ENCODE measurements at regions not wholly inside any gene's neighbourhood (a gene's known extent, or its start where the extent isn't known, plus 50 kb on each side); places are given as distances from the start of the nearest gene placed in this dataset.

DNA sequence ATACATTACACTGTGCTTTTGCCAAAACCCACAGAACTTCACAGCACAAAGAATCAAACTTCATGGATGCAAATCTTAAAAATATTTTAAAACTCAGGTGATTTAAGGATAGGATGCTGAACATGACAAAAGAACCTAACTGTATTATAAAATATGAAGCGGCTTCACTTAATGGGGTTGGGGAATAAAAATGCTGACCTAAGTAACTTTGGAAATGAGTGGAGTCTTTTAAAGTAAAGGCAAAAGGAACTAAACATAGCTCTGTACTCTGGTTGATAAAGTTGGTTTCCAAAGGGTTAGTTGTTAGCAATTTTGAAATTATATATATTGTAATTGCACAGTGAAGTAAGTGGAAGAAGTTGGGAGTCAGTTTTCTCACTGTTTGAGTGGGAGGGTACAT, 111.5 kb upstream of the SYT1 start:
- no peak for DNase-seq (ENCODE audit: low read depth in 4 of 4, low spot score in 3 of 4)

DNA sequence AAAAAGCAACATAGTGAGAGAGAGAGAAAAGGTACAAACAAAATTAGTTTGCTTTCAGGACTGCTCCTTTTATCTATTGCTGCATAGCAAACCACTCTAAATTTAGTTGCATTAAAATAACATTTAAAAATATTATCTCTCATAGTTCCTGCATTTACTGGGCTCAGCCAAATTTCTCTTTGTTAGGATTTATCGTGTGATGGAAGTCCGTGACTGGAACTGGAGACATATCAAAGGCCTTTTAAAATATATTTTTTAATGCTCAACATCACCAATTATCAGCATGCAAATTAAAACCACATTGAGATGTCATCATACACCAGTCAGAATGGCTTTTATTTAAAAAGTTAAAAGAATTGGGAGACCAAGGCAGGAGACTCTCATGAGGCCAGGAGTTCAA, 107.6 kb upstream of the SYT1 start:
- DNase-seq (ENCODE audit: low read depth in 4 of 4, low spot score in 3 of 4) = no peak

DNA sequence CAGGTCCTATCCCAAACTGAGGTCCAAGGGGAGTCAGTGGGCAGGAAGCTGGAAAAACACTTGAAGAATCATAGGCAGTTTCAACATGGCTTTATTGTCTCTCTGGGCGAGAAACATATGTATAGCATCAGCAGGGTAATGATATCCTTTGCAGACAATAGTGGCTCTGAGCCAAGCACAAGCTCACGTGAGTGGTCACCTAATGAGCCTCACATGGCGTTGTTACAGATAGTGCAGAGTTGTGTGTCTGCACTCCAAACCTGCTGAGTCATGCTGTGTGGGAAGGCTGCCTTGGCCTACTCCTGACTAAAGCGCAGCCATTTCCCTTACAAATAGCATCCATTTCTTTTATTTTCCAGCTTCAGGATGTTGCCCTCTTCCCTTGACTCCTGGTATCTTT, 105.2 kb upstream of the SYT1 start:
- no peak for DNase-seq (ENCODE audit: low read depth in 4 of 4, low spot score in 3 of 4)

DNA sequence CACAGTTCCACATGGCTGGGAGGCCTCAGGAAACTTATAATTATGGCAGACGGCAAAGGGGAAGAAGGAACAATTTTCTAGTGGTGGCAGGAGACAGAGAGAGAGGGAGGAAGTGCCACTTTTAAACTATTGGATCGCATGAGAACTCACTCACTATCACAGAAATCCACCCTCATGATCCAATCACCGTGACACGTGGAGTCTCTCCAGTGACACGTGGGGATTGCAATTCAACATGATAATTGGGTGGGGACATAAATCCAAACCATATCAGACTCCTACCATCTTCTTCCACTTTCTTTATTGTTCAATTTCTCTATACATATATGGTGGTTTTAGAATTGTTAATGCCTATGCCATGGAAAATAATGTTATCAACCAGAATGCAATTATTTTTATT, 103.7 kb upstream of the SYT1 start:
- no peak for DNase-seq (ENCODE audit: low read depth in 4 of 4, low spot score in 3 of 4)

DNA sequence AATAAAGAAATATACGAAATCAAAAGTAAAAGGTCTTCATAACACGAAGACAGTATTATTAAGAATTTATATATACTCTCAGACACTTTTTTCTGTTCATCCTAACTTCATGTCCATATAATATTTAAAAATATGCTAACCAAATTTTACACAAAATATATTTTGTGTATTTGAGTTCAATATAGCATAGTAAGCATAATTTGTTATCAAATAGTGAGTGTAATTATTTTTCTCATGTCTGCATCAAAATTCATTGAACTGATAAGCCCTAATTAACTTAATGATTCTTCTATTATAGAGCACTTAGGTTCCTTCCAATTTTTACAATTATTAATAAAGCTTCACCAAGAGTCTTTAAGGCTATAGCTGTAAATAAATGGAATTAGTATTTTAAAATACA, 99.7 kb upstream of the SYT1 start:
- no peak for DNase-seq (ENCODE audit: low read depth in 4 of 4, low spot score in 3 of 4)

DNA sequence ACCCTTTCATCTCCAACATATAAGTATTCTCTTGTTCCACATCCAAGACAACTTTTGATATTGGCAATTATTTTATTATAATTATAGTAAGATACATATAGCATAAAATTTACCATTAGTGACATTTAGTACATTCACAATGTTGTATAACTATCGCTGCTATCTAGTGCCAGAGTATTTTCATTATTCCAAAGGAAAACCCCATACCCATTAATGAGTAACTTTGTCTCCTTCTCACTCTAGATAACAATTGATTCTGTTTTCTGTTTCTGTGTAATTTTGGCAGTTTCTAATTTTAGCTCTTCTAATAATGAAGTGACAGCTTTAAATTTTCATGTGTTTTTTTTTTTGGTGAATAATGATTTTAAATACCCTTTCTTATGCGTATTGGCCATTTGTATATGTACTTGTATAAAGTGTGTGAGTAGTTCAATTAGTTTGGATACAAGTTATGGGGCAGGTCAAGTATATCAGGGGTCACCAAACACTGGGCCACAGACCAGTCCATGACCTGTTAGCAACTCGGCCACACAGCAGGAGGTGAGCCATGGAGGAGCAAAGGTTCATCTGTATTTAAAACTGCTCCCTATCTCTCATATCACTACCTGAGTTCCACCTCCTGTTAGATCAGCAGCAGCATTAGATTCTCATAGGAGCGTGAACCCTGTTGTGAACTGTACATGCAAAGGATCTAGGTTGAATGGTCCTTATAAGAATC, 97.2 kb upstream of the SYT1 start:
- no peak for DNase-seq (ENCODE audit: low read depth in 4 of 4, low spot score in 3 of 4)

DNA sequence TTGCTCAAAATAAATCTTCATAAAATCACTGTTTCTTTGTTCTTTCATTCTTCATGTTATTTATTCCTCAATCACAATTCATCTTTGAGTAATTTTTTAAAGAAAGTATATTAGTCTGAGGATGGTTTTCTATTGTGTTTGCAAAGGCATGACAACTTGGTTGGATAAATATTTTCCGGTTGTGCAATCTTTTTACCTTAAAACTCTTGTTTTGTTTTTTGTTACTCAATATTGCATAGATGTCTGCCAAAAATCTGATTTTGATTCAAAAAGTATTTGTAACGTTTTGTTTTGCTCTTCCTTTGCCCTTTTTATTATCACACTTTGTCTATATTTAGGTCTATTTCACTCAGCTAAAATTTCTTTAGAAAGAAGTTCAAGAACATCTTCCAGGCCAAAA, 86.2 kb upstream of the SYT1 start:
- no peak for DNase-seq (ENCODE audit: low read depth in 4 of 4, low spot score in 3 of 4)

DNA sequence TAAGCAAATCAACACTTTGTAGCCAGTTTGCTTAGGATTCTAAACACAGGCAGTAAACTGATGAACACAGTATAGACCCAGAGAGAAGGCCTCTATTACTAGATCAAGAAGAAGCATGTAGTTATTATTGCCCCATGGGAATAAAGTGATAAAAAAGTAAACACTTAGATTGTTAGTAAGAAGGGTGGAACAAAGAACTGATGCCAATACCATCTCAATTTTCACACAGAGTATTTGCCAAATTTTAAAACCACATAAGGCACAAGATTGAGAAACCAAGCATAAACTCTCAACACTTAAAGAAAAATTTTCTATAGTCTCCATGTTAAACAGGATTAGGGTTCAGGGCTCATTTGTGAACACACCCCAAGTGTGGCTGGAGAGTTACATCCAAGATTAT, 77.0 kb upstream of the SYT1 start:
- no peak for DNase-seq (ENCODE audit: low read depth in 4 of 4, low spot score in 3 of 4)

DNA sequence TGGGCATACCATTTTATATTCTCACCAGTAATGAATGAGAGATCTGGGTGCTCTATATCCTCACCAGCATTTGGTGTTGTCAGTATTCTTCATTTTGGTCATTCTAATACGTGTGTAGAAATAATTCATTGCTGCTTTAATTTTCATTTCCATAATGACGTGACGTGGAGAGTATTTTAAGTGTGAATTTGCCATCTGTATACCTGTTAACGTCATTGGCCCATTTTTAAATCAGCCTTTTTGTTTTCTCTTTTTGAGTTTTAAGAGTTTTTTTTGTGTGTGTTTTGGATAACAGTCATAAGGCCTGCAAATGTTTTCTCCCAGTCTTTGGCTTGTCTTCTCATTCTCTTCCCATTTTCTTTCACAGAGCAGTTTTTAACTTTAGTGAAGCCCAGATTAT, 74.4 kb upstream of the SYT1 start:
- no peak for DNase-seq (ENCODE audit: low read depth in 4 of 4, low spot score in 3 of 4)

DNA sequence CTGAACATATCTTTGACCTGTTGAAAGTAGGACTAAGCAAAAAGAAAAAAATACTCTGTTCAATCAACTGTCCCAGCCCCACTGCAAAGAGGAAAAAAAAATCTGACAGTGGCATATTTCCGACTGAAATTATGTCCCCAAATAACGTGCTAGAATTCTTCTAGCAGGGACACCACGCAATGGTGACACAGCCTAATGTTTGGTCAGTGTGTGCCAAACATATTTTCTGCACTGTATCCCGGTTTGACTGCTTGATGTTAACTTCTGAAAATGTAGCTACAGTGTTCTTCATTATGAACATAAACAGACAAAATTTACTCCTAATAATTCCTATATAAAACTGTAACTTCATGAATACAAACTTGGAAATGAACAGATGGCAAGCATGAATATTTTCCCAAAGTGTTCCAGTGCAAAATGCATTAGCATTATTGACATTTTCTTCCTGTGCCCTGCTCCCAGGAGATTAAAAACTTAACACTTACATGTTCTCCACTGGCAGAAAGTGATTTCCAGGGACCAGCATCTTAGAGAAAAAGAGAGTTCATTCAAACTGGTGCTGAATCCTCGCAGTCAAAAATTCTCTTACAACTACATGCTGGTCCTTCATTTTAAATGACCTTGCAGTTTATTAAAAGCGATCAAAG, 72.4 kb upstream of the SYT1 start:
- DNase-seq (ENCODE audit: low read depth in 4 of 4, low spot score in 3 of 4) = no peak

DNA sequence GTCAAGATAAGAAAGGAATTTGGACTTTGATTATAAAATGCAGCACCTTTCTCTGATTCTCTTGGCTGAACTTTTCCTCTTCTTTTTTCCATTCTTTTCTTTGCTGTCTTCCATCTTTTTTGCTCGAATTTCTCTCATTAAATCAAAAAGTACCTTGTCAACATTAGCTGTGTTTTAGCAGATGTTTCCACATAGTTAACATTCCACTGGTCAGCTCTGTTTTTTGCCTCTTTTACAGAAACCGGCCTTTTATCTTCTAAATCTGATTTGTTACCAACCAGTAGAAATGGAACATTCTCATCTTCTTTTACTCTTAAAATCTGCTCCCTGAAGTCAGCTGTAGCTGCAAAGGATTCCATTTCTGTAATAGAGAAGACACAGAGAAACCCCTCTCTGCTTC, 71.1 kb upstream of the SYT1 start:
- DNase-seq (ENCODE audit: low read depth in 4 of 4, low spot score in 3 of 4) = no peak

DNA sequence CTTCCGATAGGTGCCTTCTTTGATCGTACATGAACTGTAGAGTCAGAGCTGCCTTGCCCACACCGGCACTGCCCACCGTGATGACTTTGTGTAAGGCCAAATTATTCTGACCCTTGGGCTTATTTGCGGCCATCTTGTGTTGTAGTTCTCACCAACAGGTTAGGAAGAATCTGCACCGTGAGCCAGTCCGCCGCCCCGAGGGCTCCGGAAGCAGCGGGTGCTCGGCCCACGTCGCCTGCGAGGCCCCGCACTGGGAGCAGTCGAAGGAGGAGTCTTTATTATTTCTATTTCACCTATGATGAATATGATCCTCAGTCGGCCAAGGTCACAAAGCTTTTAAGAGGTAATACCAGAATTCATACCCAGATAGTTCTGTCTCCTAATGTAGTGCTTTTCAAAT, 70.6 kb upstream of the SYT1 start:
- no peak for DNase-seq (ENCODE audit: low read depth in 4 of 4, low spot score in 3 of 4)

DNA sequence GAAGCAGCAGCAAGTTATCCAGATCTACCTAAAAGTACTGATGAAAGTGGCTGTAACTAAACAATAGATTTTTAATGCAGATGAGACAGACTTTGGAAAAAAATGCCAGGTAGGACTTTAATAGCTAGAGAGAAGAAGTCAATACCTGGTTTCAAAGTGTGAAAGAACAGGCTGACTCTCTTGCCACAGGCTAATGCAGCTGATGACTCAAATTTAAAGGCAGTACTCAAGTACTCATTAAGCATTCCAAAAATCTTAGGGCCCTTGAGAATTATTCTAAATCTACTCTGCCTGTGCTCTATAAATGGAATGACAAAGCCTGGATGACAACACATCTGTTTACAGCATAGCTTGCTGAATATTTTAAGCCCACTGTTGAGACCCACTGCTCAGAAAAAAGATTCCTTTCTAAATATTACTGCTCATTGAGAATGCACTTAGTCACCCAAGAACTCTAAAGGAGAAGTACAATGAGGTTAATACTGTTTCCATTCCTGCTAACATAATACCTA, 68.6 kb upstream of the SYT1 start:
- DNase-seq (ENCODE audit: low read depth in 4 of 4, low spot score in 3 of 4) = no peak

DNA sequence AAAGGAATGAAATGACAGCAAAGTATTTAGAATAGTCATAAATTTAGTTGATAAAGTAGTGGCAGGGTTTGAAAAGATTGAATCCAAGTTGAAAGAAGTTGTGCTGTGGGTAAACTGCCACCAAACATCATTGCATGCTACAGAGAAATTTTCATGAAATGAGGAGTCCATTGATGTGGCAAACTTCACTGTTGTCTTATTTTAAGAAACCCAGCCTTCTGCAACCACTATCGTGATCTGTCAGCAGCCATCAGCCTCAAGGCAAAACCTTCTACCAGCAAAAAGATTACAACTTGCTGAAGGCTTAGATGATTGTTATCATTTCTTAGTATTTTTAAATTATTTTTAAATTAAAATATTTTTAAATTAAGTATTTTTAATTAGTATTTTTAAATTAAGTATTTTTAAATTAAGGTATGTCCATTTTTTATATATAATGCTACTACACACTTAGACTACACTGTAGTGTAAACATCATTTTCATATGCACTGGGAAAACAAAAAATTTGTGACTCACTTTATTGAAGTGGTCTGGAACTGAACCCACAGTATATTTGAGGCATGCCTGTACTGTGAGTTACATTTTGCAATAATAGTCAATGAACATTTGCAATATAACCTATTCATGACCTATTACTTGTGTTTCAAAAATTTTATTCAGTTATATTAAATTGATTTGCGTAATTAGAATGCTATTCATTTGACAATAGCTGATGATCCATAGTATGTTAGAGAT, 67.2 kb upstream of the SYT1 start:
- no peak for DNase-seq (ENCODE audit: low read depth in 4 of 4, low spot score in 3 of 4)

DNA sequence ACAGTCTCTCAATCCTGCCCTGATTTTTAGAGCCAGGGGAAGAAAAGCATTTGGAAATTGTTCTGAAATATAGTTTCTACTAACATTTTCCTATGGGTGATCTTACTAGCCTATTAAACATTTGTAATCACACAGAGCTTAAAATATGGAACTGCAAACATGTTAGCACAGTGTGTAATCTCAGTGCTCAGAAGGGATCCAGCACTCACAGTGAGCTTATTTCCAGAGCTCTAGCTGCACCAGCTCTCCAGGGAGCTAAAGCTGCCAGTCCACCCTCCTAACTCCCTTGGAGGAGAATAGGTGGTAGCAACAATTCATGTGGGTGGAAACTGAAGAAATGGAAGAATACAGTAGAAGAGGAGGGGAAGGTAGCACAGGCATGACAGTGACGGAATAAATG, 64.9 kb upstream of the SYT1 start:
- DNase-seq (ENCODE audit: low read depth in 4 of 4, low spot score in 3 of 4) = no peak

DNA sequence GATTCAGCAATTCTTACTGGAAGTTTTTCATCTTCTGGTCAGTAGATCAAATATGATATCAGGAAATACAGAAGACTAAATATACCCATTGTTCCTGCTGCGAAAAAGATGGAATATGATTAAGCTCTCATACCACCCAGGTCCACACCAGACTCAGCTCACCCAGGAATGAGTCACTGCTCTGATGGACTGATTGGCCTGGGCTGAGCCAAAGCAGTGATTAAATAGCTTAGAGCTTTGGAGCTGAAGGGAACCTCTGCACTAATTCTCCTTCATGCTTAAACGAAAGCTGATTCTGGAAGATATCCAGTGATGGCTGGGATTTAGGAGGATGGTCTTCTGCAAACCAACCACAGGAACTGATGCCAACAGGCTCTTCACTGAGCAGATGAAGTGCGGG, 62.0 kb upstream of the SYT1 start:
- no peak for DNase-seq (ENCODE audit: low read depth in 4 of 4, low spot score in 3 of 4)

DNA sequence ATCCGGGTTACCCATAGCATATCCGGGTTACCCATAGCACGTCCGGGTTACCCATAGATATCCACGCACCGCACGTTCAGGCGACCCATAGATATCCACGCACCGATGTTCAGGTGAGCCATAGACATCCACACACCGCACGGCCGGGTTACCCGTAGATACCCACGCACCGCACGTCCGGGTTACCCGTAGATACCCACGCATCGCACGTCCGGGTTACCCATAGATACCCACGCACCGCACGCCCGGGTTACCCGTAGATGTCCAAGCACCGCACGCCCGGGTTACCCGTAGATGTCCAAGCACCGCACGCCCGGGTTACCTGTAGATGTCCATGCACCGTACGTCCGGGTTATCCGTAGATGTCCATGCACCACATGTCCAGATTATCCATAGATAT, 60.3 kb upstream of the SYT1 start:
- no peak for DNase-seq (ENCODE audit: low read depth in 4 of 4, low spot score in 3 of 4)
